Suprapubic skin (tissue), 4 donors: ENCODE measurements at regions not wholly inside any gene's neighbourhood (a gene's known extent, or its start where the extent isn't known, plus 50 kb on each side); places are given as distances from the start of the nearest gene placed in this dataset.

Source experiments
- DNase-seq, 2 donors: peaks; one replicate each; pipeline ENCODE4 v3.0.0-alpha.2; 2019; ENCODE audit warnings: low spot score in 2 of 2
- H3K27ac ChIP-seq: fragments of 200-600 bp; sonication (generic); one replicate; pipeline ENCODE4 v1.5.1; 2019
- H3K27me3 ChIP-seq: fragments of 200-600 bp; sonication (generic); one replicate; pipeline ENCODE4 v1.5.1; 2019
- H3K36me3 ChIP-seq: fragments of 200-600 bp; sonication (generic); one replicate; pipeline ENCODE4 v1.5.1; 2019
- H3K4me1 ChIP-seq: fragments of 200-600 bp; sonication (generic); one replicate; pipeline ENCODE4 v1.5.1; 2019
- H3K4me3 ChIP-seq: fragments of 200-600 bp; sonication (generic); one replicate; pipeline ENCODE4 v1.5.1; 2019; ENCODE audit warnings: mild to moderate bottlenecking
- H3K9me3 ChIP-seq: fragments of 200-600 bp; sonication (generic); one replicate; pipeline ENCODE4 v1.5.1; 2019
- EP300 ChIP-seq: sonication (generic); formaldehyde crosslinking; IDR thresholded peaks from one replicate; pipeline ENCODE4 v1.6.1; 2017; ENCODE audit warnings: antibody characterized with exemption
- POLR2A ChIP-seq, 2 donors: fragments of 450-650 bp; IDR thresholded peaks; one replicate each; pipeline ENCODE4 v1.6.1; 2017; ENCODE audit warnings: antibody characterized with exemption in 2 of 2, mild to moderate bottlenecking in 2 of 2, moderate library complexity in 2 of 2
- POLR2AphosphoS5 ChIP-seq, 3 donors: sonication (generic); formaldehyde crosslinking; IDR thresholded peaks; one replicate each; pipeline ENCODE4 v1.6.1; 2017; ENCODE audit warnings: antibody characterized with exemption in 3 of 3
- WGBS: methylation state at CpG from one replicate; pipeline ENCODE4 v1.1.5; 2018; 5-methylcytosine and 5-hydroxymethylcytosine counted together
- TF ChIP-seq, protein P1 (sequence below), 2 donors: fragments of 200-600 bp in 1 of 2; fragments of 450-650 bp in 1 of 2; sonication (generic) in 1 of 2; IDR thresholded peaks; one replicate each; pipeline ENCODE4 v1.5.1; 2016 to 2019; ENCODE audit warnings: antibody characterized with exemption in 2 of 2, mild to moderate bottlenecking in 1 of 2, moderate library complexity in 1 of 2

DNA sequence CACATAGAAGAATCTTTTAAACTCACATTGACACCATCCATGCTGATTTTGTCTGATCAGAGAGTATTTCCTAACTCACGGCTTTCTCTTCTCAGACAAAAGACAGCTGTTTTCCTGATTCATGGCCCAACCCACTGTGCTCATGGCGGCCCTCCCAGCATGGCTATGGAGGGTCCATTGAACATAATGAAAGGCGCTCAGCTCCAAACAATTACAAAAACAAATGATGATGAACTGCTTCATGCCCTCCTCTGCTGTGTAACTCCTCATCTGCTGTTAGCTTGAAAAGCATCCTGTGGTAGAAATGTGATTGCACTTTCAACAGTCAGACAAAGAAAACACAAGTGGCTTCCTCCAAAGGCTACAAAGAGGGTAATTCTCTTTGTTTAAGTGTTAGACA lies 673.8 kb downstream of the PRELID2 start:
- Histone ChIP-seq H3K36me3 (no peaks in the 10 kb centered on the region), H3K4me3 (no peak overlapping the region), H3K4me1 (no peaks in the 10 kb centered on the region), H3K27me3 (no peaks in the 10 kb centered on the region), H3K9me3 (no peaks in the 10 kb centered on the region), H3K27ac (no peak overlapping the region)
- 71% methylated on average over 3 of the region's 3 CpGs for WGBS
- DNase-seq: no peak
- TF ChIP-seq, protein P1, sequence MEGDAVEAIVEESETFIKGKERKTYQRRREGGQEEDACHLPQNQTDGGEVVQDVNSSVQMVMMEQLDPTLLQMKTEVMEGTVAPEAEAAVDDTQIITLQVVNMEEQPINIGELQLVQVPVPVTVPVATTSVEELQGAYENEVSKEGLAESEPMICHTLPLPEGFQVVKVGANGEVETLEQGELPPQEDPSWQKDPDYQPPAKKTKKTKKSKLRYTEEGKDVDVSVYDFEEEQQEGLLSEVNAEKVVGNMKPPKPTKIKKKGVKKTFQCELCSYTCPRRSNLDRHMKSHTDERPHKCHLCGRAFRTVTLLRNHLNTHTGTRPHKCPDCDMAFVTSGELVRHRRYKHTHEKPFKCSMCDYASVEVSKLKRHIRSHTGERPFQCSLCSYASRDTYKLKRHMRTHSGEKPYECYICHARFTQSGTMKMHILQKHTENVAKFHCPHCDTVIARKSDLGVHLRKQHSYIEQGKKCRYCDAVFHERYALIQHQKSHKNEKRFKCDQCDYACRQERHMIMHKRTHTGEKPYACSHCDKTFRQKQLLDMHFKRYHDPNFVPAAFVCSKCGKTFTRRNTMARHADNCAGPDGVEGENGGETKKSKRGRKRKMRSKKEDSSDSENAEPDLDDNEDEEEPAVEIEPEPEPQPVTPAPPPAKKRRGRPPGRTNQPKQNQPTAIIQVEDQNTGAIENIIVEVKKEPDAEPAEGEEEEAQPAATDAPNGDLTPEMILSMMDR (IDR thresholded peaks at IDR 0.05): no peak
- no peak for TF ChIP-seq POLR2A (IDR thresholded peaks at IDR 0.05)
- TF ChIP-seq EP300: no peak
- TF ChIP-seq POLR2AphosphoS5 (IDR thresholded peaks at IDR 0.05): no peak

DNA sequence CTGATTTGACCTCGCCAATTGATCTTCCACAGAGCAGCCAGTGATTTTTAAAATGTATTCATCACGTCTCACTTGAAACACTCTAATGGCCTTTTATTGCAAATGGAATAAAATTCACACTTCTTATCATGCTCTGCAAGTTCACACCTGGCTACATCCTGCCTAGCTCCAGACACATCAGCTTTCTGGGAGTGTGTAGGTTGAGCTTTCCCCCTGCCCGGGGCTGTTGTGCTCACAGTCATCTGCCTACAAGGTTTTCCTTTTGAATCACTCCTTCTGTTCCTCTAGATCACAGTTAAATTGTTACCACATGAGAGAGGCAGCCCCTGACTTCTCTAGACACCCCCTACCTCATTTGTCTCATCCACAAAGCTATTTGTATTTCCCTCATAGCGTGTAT lies 674.5 kb downstream of the PRELID2 start:
- WGBS: 59% methylated on average over 4 of the region's 4 CpGs
- H3K4me1 ChIP-seq: no peaks in the 10 kb centered on the region
- TF ChIP-seq POLR2AphosphoS5 (IDR thresholded peaks at IDR 0.05) (no peak), EP300 (no peak), POLR2A (IDR thresholded peaks at IDR 0.05) (no peak)
- TF ChIP-seq, protein P1 (IDR thresholded peaks at IDR 0.05): no peak
- H3K27me3 ChIP-seq: no peaks in the 10 kb centered on the region
- no peak overlapping the region for H3K27ac ChIP-seq
- no peak for DNase-seq
- no peaks in the 10 kb centered on the region for H3K36me3 ChIP-seq
- no peak overlapping the region for H3K4me3 ChIP-seq
- no peaks in the 10 kb centered on the region for H3K9me3 ChIP-seq

DNA sequence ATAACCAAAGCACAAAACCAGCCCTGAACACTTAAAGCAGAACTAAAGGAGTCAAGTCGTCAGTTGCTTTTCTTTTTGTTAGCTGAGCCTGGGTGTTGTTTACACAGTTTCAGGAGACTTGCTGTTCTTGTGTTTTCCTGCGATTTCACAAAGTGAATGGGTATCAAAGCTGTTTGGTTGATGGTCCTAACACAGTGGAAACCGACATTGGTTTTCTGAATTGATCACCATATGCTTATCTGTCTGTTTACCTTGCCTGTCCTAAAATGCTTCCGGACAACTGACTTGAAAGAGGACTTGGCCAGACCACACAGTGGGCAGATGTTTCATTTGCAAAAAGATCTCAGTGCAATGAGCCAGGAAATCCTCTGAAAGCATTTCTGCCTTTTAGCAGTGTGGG lies 676.4 kb downstream of the PRELID2 start:
- TF ChIP-seq POLR2AphosphoS5 (IDR thresholded peaks at IDR 0.05) (no peak), EP300 (no peak), POLR2A (IDR thresholded peaks at IDR 0.05) (no peak)
- TF ChIP-seq, protein P1 (IDR thresholded peaks at IDR 0.05): no peak
- Histone ChIP-seq H3K4me3 (no peak overlapping the region), H3K36me3 (no peaks in the 10 kb centered on the region), H3K27ac (no peak overlapping the region), H3K27me3 (no peaks in the 10 kb centered on the region), H3K4me1 (no peaks in the 10 kb centered on the region), H3K9me3 (no peaks in the 10 kb centered on the region)
- WGBS: 55% methylated on average over 4 of the region's 4 CpGs
- DNase-seq: no peak

DNA sequence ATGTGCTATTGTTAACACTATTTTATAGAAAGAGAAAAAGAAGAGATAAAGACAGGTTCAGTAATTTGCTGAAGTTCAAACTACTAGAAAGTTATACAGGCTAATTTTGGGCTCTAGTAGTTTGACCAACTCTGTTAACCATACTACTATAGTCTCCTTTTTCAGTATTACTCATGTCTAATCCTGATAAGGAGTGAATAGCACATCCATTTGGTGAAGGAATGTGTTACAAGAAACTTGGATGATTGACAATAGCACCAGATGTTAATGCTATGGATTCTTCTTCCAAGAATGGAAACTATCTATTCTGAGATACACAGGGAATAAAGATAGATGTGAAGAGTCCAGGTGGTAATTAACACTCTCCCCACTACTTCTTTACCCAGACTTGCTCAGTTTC lies 677.3 kb downstream of the PRELID2 start:
- Histone ChIP-seq H3K27ac (no peak overlapping the region), H3K4me3 (no peak overlapping the region), H3K4me1 (no peaks in the 10 kb centered on the region), H3K36me3 (no peaks in the 10 kb centered on the region), H3K27me3 (no peaks in the 10 kb centered on the region), H3K9me3 (no peaks in the 10 kb centered on the region)
- no peak for DNase-seq
- TF ChIP-seq EP300 (no peak), POLR2AphosphoS5 (IDR thresholded peaks at IDR 0.05) (no peak), POLR2A (IDR thresholded peaks at IDR 0.05) (no peak)
- TF ChIP-seq, protein P1 (IDR thresholded peaks at IDR 0.05): no peak

DNA sequence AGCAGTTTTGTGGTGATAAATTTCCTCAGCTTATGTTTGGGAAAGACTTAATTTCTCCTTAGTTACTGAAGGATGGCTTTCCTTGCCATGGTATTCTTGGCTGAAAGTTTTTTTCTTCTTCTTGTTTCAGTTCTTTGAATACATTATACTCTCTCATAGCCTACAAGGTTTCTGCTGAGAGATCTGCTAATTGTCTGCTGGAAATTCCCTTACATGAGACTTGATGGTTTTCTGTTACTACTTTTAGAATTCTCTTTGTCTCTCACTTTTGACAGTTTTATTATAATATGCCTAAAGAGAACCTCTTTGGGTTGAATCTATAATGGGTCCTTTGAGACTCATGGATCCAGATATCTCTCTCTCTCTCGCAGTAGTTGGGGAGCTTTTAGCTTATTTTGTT lies 693.6 kb downstream of the PRELID2 start:
- H3K9me3 ChIP-seq: no peaks in the 10 kb centered on the region
- 58% methylated on average over 1 of the region's 1 CpG for WGBS
- H3K27me3 ChIP-seq: no peaks in the 10 kb centered on the region
- H3K4me3 ChIP-seq: no peak overlapping the region
- H3K27ac ChIP-seq: no peak overlapping the region
- no peak for TF ChIP-seq EP300
- no peaks in the 10 kb centered on the region for H3K36me3 ChIP-seq
- no peaks in the 10 kb centered on the region for H3K4me1 ChIP-seq
- no peak for DNase-seq

DNA sequence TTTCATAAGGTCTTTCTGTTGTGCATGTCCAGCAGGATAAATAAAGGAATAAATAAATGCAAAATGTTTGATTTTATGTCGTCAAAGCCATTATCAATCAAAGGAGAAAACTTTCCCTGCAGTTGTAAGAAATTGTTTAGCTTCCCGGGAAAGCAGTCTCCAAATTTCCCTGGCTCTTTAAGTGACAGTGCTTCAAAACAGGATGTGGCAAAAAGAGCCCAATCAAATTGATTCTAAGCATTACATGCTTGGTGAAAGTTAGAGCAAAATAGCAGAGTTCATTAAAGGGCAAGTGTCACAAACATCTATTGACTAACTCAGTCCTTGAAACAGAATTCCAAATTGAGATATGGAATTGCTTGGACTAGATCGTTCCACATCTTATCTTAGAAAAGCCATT lies 704.1 kb downstream of the PRELID2 start:
- Histone ChIP-seq H3K36me3 (no peaks in the 10 kb centered on the region), H3K4me1 (no peaks in the 10 kb centered on the region), H3K4me3 (no peak overlapping the region), H3K9me3 (no peaks in the 10 kb centered on the region), H3K27ac (no peak overlapping the region), H3K27me3 (no peaks in the 10 kb centered on the region)
- TF ChIP-seq EP300: no peak
- no peak for TF ChIP-seq POLR2AphosphoS5 (IDR thresholded peaks at IDR 0.05)
- TF ChIP-seq, protein P1 (IDR thresholded peaks at IDR 0.05): no peak
- TF ChIP-seq POLR2A (IDR thresholded peaks at IDR 0.05): no peak
- no peak for DNase-seq
- 46% methylated on average over 3 of the region's 3 CpGs for WGBS
